Stomach (tissue), 4 donors: ENCODE measurements at regions not wholly inside any gene's neighbourhood (a gene's known extent, or its start where the extent isn't known, plus 50 kb on each side); places are given as distances from the start of the nearest gene placed in this dataset.

Experiments
- CTCF ChIP-seq, 7 experiments: fragments of 450-650 bp in 4 of 7; fragments of 200-600 bp in 3 of 7; sonication (generic) in 3 of 7; IDR thresholded peaks; one replicate each; pipeline ENCODE4 v1.5.1; 2016 to 2019; ENCODE audit warnings: antibody characterized with exemption in 7 of 7, control low read depth in 2 of 7, mild to moderate bottlenecking in 1 of 7
- POLR2A ChIP-seq, 4 donors: fragments of 450-650 bp; IDR thresholded peaks; one replicate each; pipeline ENCODE4 v1.6.1; 2016; ENCODE audit warnings: antibody characterized with exemption in 4 of 4, control low read depth in 2 of 4, mild to moderate bottlenecking in 1 of 4, moderate library complexity in 1 of 4

GRCh38 chr5:35306716-35307365 is 76.6 kb upstream of the PRLR start:
- no peak for TF ChIP-seq POLR2A (IDR thresholded peaks at IDR 0.05)
- TF ChIP-seq CTCF (IDR thresholded peaks at IDR 0.05): no peak
